Liver (tissue), 8 donors: ENCODE measurements at regions not wholly inside any gene's neighbourhood (a gene's known extent, or its start where the extent isn't known, plus 50 kb on each side); places are given as distances from the start of the nearest gene placed in this dataset.

ENCODE experiments used
- DNase-seq: peaks from one replicate; pipeline ENCODE4 v3.0.0-alpha.2; 2017; ENCODE audit warnings: low spot score
- H3K27ac ChIP-seq, 2 donors: one replicate each; pipeline ENCODE4 v1.7.0; 2013; ENCODE audit warnings: inconsistent platforms in 2 of 2, low read length in 2 of 2, control low read depth in 1 of 2, low read depth in 1 of 2, mild to moderate bottlenecking in 1 of 2
- H3K27me3 ChIP-seq, 4 donors: one replicate each; pipeline versions ENCODE4 v1.6.1 to v1.7.0; 2013; ENCODE audit warnings: low read length in 3 of 4, inconsistent platforms in 1 of 4, mild to moderate bottlenecking in 1 of 4, moderate library complexity in 1 of 4; ENCODE audit not compliant: control insufficient read depth in 4 of 4, insufficient read depth in 4 of 4
- H3K36me3 ChIP-seq, 4 donors: one replicate each; pipeline versions ENCODE4 v1.6.1 to v1.7.0; 2013; ENCODE audit warnings: low read length in 3 of 4, mild to moderate bottlenecking in 3 of 4, low read depth in 1 of 4, moderate library complexity in 1 of 4; ENCODE audit not compliant: control insufficient read depth in 4 of 4, insufficient read depth in 3 of 4
- H3K4me1 ChIP-seq, 4 donors: one replicate each; pipeline versions ENCODE4 v1.6.1 to v1.7.0; 2013; ENCODE audit warnings: low read length in 3 of 4, mild to moderate bottlenecking in 3 of 4, moderate library complexity in 1 of 4; ENCODE audit not compliant: control insufficient read depth in 4 of 4, insufficient read depth in 4 of 4
- H3K4me3 ChIP-seq, 3 donors: one replicate each; pipeline versions ENCODE4 v1.6.1 to v1.7.0; 2013; ENCODE audit warnings: low read length in 3 of 3, control low read depth in 1 of 3, low read depth in 1 of 3, mild to moderate bottlenecking in 1 of 3
- H3K9ac ChIP-seq, 2 donors: one replicate each; pipeline ENCODE4 v1.7.0; 2013; ENCODE audit warnings: low read length in 2 of 2, mild to moderate bottlenecking in 2 of 2, moderate library complexity in 2 of 2, control low read depth in 1 of 2, low read depth in 1 of 2
- H3K9me3 ChIP-seq, 4 donors: one replicate each; pipeline versions ENCODE4 v1.6.1 to v1.7.0; 2013; ENCODE audit warnings: low read length in 3 of 4; ENCODE audit not compliant: control insufficient read depth in 4 of 4
- EGR1 ChIP-seq, 2 donors: IDR thresholded peaks; 2 replicates each; pipeline ENCODE4 v1.6.1; 2016 to 2018; ENCODE audit warnings: antibody characterized with exemption in 2 of 2, low read depth in 2 of 2
- FOXA1 ChIP-seq: IDR thresholded peaks from 2 replicates; pipeline ENCODE4 v1.6.1; 2016; ENCODE audit warnings: antibody characterized with exemption
- GABPA ChIP-seq, 2 donors: IDR thresholded peaks in 1 of 2; conservative IDR thresholded peaks in 1 of 2; 2 replicates each; pipeline ENCODE4 v1.6.1; 2016; ENCODE audit warnings: antibody characterized with exemption in 2 of 2, mild to moderate bottlenecking in 1 of 2, moderate library complexity in 1 of 2
- HNF4A ChIP-seq, 2 donors: conservative IDR thresholded peaks; 2 replicates each; pipeline ENCODE4 v1.6.1; 2016; ENCODE audit warnings: antibody characterized with exemption in 2 of 2, mild to moderate bottlenecking in 2 of 2
- HNF4G ChIP-seq: IDR thresholded peaks from 2 replicates; pipeline ENCODE4 v1.6.1; 2016; ENCODE audit warnings: antibody characterized with exemption
- JUND ChIP-seq, 2 donors: IDR thresholded peaks; 2 replicates each; pipeline ENCODE4 v1.6.1; 2016; ENCODE audit warnings: antibody characterized with exemption in 2 of 2
- NR2F2 ChIP-seq: IDR thresholded peaks from 2 replicates; pipeline ENCODE4 v1.6.1; 2016; ENCODE audit warnings: antibody characterized with exemption
- RAD21 ChIP-seq, 2 donors: IDR thresholded peaks; 2 replicates each; pipeline ENCODE4 v1.6.1; 2016; ENCODE audit warnings: antibody characterized with exemption in 2 of 2, mild to moderate bottlenecking in 2 of 2
- RXRA ChIP-seq, 2 donors: IDR thresholded peaks; 2 replicates each; pipeline ENCODE4 v1.6.1; 2017 to 2018; ENCODE audit warnings: antibody characterized with exemption in 2 of 2, mild to moderate bottlenecking in 1 of 2
- SP1 ChIP-seq: IDR thresholded peaks from 2 replicates; pipeline ENCODE4 v1.6.1; 2018; ENCODE audit warnings: antibody characterized with exemption, mild to moderate bottlenecking
- TAF1 ChIP-seq: conservative IDR thresholded peaks from 2 replicates; pipeline ENCODE4 v1.6.1; 2016; ENCODE audit warnings: antibody characterized with exemption, mild to moderate bottlenecking
- YY1 ChIP-seq: IDR thresholded peaks from 2 replicates; pipeline ENCODE4 v1.6.1; 2016; ENCODE audit warnings: antibody characterized with exemption, mild to moderate bottlenecking
- WGBS: extraction: QIAGEN DNeasy Blood & Tissue Kit; methylation state at CpG from one replicate; pipeline ENCODE4 v1.1.7; 2013; 5-methylcytosine and 5-hydroxymethylcytosine counted together
- TF ChIP-seq, protein P1 (sequence below): fragments of 150-350 bp; IDR thresholded peaks from 2 replicates; pipeline ENCODE4 v1.5.1; 2017; ENCODE audit warnings: improper control_type of control experiment, low read depth, low read length; ENCODE audit not compliant: missing input control
- TF ChIP-seq, protein P2 (sequence below): IDR thresholded peaks from 2 replicates; pipeline ENCODE4 v1.6.1; 2016; ENCODE audit warnings: antibody characterized with exemption
- TF ChIP-seq, protein P3 (sequence below): IDR thresholded peaks from 2 replicates; pipeline ENCODE4 v1.6.1; 2016; ENCODE audit warnings: antibody characterized with exemption, mild to moderate bottlenecking
- donor health status: healthy.
- donor health status: healthy.
- donor health status: healthy.
- donor health status: healthy.
- donor health status: healthy.

DNA sequence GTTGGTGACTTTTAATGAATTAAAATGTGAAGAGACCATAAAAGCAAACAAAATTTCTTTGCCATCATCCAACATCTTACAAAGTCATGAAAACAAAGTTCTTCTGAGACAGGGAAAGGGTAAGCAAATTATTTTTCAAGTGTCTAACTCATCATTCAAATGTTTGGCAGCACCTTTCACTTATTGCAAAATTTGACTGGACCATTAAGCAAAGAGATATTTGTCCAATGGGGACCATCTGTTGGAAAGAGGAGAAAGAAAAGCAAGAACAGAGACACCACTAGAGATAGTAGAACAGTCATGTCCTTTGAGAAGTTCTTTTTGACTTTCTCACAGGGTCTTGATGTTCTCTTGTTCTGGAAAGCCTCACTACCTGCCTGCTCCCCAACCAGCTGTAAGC lies 330.1 kb downstream of the PAPSS1 start:
- no peaks in the 10 kb centered on the region for H3K9me3 ChIP-seq
- no peak for DNase-seq

DNA sequence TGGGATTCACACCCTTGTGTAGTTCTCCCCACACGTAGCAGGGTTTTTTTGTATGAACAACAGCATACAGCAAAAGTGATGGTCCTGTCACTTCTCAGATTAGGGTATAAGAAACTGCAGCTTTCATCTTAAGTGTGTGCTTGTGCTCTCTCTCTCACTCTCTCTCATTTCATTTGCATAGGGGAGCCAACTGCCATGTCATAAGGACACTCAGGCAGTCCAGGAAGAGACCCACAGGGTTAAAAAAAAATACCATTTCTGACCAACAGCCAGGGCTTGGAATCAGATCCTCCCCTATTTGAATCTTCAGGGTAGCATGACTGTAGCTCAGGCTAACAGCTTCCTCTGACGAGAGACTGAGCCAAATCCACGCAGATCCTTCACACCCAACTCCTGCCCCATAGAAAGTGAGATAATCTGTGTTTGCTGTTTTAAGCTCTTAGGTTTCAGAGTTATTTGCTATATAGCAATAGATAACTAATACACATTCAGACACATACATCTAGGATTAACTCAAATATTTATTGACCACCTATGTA lies 331.2 kb downstream of the PAPSS1 start:
- no peaks in the 10 kb centered on the region for H3K9me3 ChIP-seq
- H3K9ac ChIP-seq: no peak overlapping the region
- no peaks in the 10 kb centered on the region for H3K36me3 ChIP-seq
- H3K4me3 ChIP-seq: no peak overlapping the region
- no peak overlapping the region for H3K27ac ChIP-seq
- TF ChIP-seq YY1 (no peak), TAF1 (no peak), SP1 (no peak)
- TF ChIP-seq, protein P1, sequence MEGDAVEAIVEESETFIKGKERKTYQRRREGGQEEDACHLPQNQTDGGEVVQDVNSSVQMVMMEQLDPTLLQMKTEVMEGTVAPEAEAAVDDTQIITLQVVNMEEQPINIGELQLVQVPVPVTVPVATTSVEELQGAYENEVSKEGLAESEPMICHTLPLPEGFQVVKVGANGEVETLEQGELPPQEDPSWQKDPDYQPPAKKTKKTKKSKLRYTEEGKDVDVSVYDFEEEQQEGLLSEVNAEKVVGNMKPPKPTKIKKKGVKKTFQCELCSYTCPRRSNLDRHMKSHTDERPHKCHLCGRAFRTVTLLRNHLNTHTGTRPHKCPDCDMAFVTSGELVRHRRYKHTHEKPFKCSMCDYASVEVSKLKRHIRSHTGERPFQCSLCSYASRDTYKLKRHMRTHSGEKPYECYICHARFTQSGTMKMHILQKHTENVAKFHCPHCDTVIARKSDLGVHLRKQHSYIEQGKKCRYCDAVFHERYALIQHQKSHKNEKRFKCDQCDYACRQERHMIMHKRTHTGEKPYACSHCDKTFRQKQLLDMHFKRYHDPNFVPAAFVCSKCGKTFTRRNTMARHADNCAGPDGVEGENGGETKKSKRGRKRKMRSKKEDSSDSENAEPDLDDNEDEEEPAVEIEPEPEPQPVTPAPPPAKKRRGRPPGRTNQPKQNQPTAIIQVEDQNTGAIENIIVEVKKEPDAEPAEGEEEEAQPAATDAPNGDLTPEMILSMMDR: no peak
- TF ChIP-seq, protein P2, sequence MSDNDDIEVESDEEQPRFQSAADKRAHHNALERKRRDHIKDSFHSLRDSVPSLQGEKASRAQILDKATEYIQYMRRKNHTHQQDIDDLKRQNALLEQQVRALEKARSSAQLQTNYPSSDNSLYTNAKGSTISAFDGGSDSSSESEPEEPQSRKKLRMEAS: no peak
- TF ChIP-seq, protein P3, sequence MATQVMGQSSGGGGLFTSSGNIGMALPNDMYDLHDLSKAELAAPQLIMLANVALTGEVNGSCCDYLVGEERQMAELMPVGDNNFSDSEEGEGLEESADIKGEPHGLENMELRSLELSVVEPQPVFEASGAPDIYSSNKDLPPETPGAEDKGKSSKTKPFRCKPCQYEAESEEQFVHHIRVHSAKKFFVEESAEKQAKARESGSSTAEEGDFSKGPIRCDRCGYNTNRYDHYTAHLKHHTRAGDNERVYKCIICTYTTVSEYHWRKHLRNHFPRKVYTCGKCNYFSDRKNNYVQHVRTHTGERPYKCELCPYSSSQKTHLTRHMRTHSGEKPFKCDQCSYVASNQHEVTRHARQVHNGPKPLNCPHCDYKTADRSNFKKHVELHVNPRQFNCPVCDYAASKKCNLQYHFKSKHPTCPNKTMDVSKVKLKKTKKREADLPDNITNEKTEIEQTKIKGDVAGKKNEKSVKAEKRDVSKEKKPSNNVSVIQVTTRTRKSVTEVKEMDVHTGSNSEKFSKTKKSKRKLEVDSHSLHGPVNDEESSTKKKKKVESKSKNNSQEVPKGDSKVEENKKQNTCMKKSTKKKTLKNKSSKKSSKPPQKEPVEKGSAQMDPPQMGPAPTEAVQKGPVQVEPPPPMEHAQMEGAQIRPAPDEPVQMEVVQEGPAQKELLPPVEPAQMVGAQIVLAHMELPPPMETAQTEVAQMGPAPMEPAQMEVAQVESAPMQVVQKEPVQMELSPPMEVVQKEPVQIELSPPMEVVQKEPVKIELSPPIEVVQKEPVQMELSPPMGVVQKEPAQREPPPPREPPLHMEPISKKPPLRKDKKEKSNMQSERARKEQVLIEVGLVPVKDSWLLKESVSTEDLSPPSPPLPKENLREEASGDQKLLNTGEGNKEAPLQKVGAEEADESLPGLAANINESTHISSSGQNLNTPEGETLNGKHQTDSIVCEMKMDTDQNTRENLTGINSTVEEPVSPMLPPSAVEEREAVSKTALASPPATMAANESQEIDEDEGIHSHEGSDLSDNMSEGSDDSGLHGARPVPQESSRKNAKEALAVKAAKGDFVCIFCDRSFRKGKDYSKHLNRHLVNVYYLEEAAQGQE: no peak
- 66% methylated on average over 3 of the region's 3 CpGs for WGBS
- no peaks in the 10 kb centered on the region for H3K4me1 ChIP-seq
- no peak for DNase-seq
- no peaks in the 10 kb centered on the region for H3K27me3 ChIP-seq

More for the DNA sequence above, 330.1 kb downstream of the PAPSS1 start:
- Histone ChIP-seq H3K4me3 (no peak overlapping the region), H3K27ac (no peak overlapping the region), H3K9ac (no peak overlapping the region), H3K4me1 (no peaks in the 10 kb centered on the region), H3K36me3 (no peaks in the 10 kb centered on the region), H3K27me3 (no peaks in the 10 kb centered on the region)
- TF ChIP-seq TAF1 (no peak), EGR1 (IDR thresholded peaks at IDR 0.05; ENCODE audit: low read depth in 2 of 2) (no peak), RXRA (IDR thresholded peaks at IDR 0.05) (no peak), FOXA1 (no peak), NR2F2 (no peak), GABPA (IDR thresholded peaks at IDR 0.05 in 1 of 2, conservative IDR thresholded peaks at IDR 0.05 in 1 of 2) (no peak), JUND (IDR thresholded peaks at IDR 0.05) (no peak), YY1 (no peak), RAD21 (IDR thresholded peaks at IDR 0.05) (no peak), HNF4A (conservative IDR thresholded peaks at IDR 0.05) (no peak), SP1 (no peak), HNF4G (no peak)
- TF ChIP-seq, protein P3: no peak
- TF ChIP-seq, protein P2: no peak
